ENCODE measurements at regions not wholly inside any gene's neighbourhood (a gene's known extent, or its start where the extent isn't known, plus 50 kb on each side); places are given as distances from the start of the nearest gene placed in this dataset.

- TF ChIP-seq CTCF (conservative IDR thresholded peaks at IDR 0.05), result no peak
- no peak for TF ChIP-seq ZFX (IDR thresholded peaks at IDR 0.05)
These were observed 293.9 kb upstream of the DCC start for GRCh38 chr18:52045946-52046675.

Measured in C4-2B (cell line).